Immature natural killer cell (primary cell): ENCODE measurements at regions not wholly inside any gene's neighbourhood (a gene's known extent, or its start where the extent isn't known, plus 50 kb on each side); places are given as distances from the start of the nearest gene placed in this dataset.

Experiments used
- DNase-seq, 3 donors: peaks; one replicate each; pipeline ENCODE4 v3.0.0; 2022; ENCODE audit warnings: mixed read lengths in 1 of 3
- H3K27ac Mint-ChIP-seq, 6 donors: one replicate each; pipeline ENCODE4 v1.8.0; 2020; ENCODE audit warnings: mixed read lengths in 6 of 6, mild to moderate bottlenecking in 5 of 6, inconsistent platforms in 4 of 6, moderate library complexity in 3 of 6
- H3K27me3 Mint-ChIP-seq, 3 donors: one replicate each; pipeline ENCODE4 v1.8.0; 2020 to 2021; ENCODE audit warnings: low read depth in 3 of 3, mild to moderate bottlenecking in 3 of 3, mixed read lengths in 3 of 3, moderate library complexity in 3 of 3, inconsistent platforms in 1 of 3
- H3K36me3 Mint-ChIP-seq, 3 donors: one replicate each; pipeline ENCODE4 v1.8.0; 2020; ENCODE audit warnings: mixed read lengths in 3 of 3, inconsistent platforms in 2 of 3, mild to moderate bottlenecking in 2 of 3
- H3K4me1 Mint-ChIP-seq, 2 donors: one replicate each; pipeline ENCODE4 v1.8.0; 2020; ENCODE audit warnings: inconsistent platforms in 2 of 2, mild to moderate bottlenecking in 2 of 2, mixed read lengths in 2 of 2, moderate library complexity in 1 of 2
- H3K4me3 Mint-ChIP-seq, 5 donors: one replicate each; pipeline ENCODE4 v1.8.0; 2020; ENCODE audit warnings: mild to moderate bottlenecking in 5 of 5, mixed read lengths in 5 of 5, inconsistent platforms in 3 of 5, moderate library complexity in 3 of 5
- H3K9me3 Mint-ChIP-seq, 6 donors: one replicate each; pipeline ENCODE4 v1.8.0; 2020; ENCODE audit warnings: mild to moderate bottlenecking in 6 of 6, mixed read lengths in 6 of 6, inconsistent platforms in 4 of 6, moderate library complexity in 3 of 6

- no peak for DNase-seq
- peaks cover 3 to 8% of the 10 kb centered on the region in 2 donors for H3K4me1 Mint-ChIP-seq
- H3K27ac Mint-ChIP-seq = no peak overlapping the region
- no peak overlapping the region for H3K4me3 Mint-ChIP-seq
- peaks cover 2 to 6% (median 4%) of the 10 kb centered on the region in 3 donors for H3K27me3 Mint-ChIP-seq
- no peaks in the 10 kb centered on the region for H3K9me3 Mint-ChIP-seq
- H3K36me3 Mint-ChIP-seq = no peaks in the 10 kb centered on the region
Observed at GRCh38 chr3:153079386-153079785, 82.6 kb upstream of the RAP2B start.

- Mint-ChIP-seq H3K36me3 (no peaks in the 10 kb centered on the region), H3K4me1 (peaks cover 3 to 8% of the 10 kb centered on the region in 2 donors), H3K9me3 (no peaks in the 10 kb centered on the region), H3K27me3 (peaks cover 3 to 6% (median 4%) of the 10 kb centered on the region in 3 donors), H3K4me3 (no peak overlapping the region), H3K27ac (no peak overlapping the region)
- no peak for DNase-seq
Observed at GRCh38 chr3:153080778-153081240, 81.2 kb upstream of the RAP2B start.

- H3K27ac Mint-ChIP-seq = no peak overlapping the region
- no peak for DNase-seq
- H3K4me3 Mint-ChIP-seq = no peak overlapping the region
- H3K36me3 Mint-ChIP-seq = no peaks in the 10 kb centered on the region
- peaks cover 3 to 8% of the 10 kb centered on the region in 2 donors for H3K4me1 Mint-ChIP-seq
- H3K27me3 Mint-ChIP-seq = peaks cover 3 to 6% (median 4%) of the 10 kb centered on the region in 3 donors
- H3K9me3 Mint-ChIP-seq = no peaks in the 10 kb centered on the region
Observed at GRCh38 chr3:153084431-153084830, 77.6 kb upstream of the RAP2B start.

- no peak for DNase-seq
- Mint-ChIP-seq H3K27ac (no peak overlapping the region), H3K4me3 (no peak overlapping the region), H3K9me3 (no peaks in the 10 kb centered on the region), H3K4me1 (peaks cover 0 to 7% of the 10 kb centered on the region in 2 donors), H3K36me3 (no peaks in the 10 kb centered on the region), H3K27me3 (peaks cover 1 to 4% (median 3%) of the 10 kb centered on the region in 3 donors)
Observed at GRCh38 chr3:153087595-153088566, 74.1 kb upstream of the RAP2B start.

- H3K36me3 Mint-ChIP-seq = no peaks in the 10 kb centered on the region
- no peaks in the 10 kb centered on the region for H3K9me3 Mint-ChIP-seq
- no peak for DNase-seq
- H3K27ac Mint-ChIP-seq = no peak overlapping the region
- peaks cover 0 to 1% (median 0%) of the 10 kb centered on the region in 3 donors for H3K27me3 Mint-ChIP-seq
- H3K4me1 Mint-ChIP-seq = peaks cover 0 to 7% of the 10 kb centered on the region in 2 donors
- no peak overlapping the region for H3K4me3 Mint-ChIP-seq
Observed at GRCh38 chr3:153089620-153090019, 72.4 kb upstream of the RAP2B start.

- H3K9me3 Mint-ChIP-seq = no peaks in the 10 kb centered on the region
- H3K4me1 Mint-ChIP-seq = peaks cover 0 to 7% of the 10 kb centered on the region in 2 donors
- no peaks in the 10 kb centered on the region for H3K36me3 Mint-ChIP-seq
- H3K4me3 Mint-ChIP-seq = no peak overlapping the region
- DNase-seq = no peak
- H3K27me3 Mint-ChIP-seq = no peaks in the 10 kb centered on the region
- H3K27ac Mint-ChIP-seq = peak overlapping the region in 1 of 6 donors; percentile 28
Observed at GRCh38 chr3:153090973-153091372, 71.1 kb upstream of the RAP2B start.

GRCh38 chr3:153093629-153094028 is 68.4 kb upstream of the RAP2B start:
- Mint-ChIP-seq H3K27me3 (peaks cover 0 to 1% (median 0%) of the 10 kb centered on the region in 3 donors), H3K4me1 (peaks cover 0 to 7% of the 10 kb centered on the region in 2 donors), H3K36me3 (no peaks in the 10 kb centered on the region), H3K4me3 (no peak overlapping the region), H3K27ac (no peak overlapping the region), H3K9me3 (no peaks in the 10 kb centered on the region)
- no peak for DNase-seq

GRCh38 chr3:153094386-153094785 is 67.6 kb upstream of the RAP2B start:
- Mint-ChIP-seq H3K27ac (no peak overlapping the region), H3K36me3 (no peaks in the 10 kb centered on the region), H3K4me3 (no peak overlapping the region), H3K9me3 (no peaks in the 10 kb centered on the region), H3K4me1 (peaks cover 0 to 7% of the 10 kb centered on the region in 2 donors), H3K27me3 (peaks cover 0 to 1% (median 0%) of the 10 kb centered on the region in 3 donors)
- DNase-seq = no peak

GRCh38 chr3:153095441-153095840 is 66.6 kb upstream of the RAP2B start:
- Mint-ChIP-seq H3K4me1 (peaks cover 0 to 7% of the 10 kb centered on the region in 2 donors), H3K4me3 (no peak overlapping the region), H3K27me3 (peaks cover 0 to 1% (median 0%) of the 10 kb centered on the region in 3 donors), H3K9me3 (no peaks in the 10 kb centered on the region), H3K27ac (no peak overlapping the region), H3K36me3 (no peaks in the 10 kb centered on the region)
- no peak for DNase-seq

GRCh38 chr3:153096731-153097131 is 65.3 kb upstream of the RAP2B start:
- H3K4me1 Mint-ChIP-seq = no peaks in the 10 kb centered on the region
- H3K9me3 Mint-ChIP-seq = no peaks in the 10 kb centered on the region
- H3K36me3 Mint-ChIP-seq = no peaks in the 10 kb centered on the region
- no peak overlapping the region for H3K27ac Mint-ChIP-seq
- DNase-seq = no peak
- H3K27me3 Mint-ChIP-seq = peaks cover 0 to 1% (median 0%) of the 10 kb centered on the region in 3 donors
- no peak overlapping the region for H3K4me3 Mint-ChIP-seq

- Mint-ChIP-seq H3K36me3 (no peaks in the 10 kb centered on the region), H3K27me3 (peaks cover 0 to 3% (median 0%) of the 10 kb centered on the region in 3 donors), H3K27ac (no peak overlapping the region), H3K4me1 (no peaks in the 10 kb centered on the region), H3K4me3 (no peak overlapping the region), H3K9me3 (no peaks in the 10 kb centered on the region)
- no peak for DNase-seq
Observed at GRCh38 chr3:153097213-153097612, 64.8 kb upstream of the RAP2B start.

GRCh38 chr3:153099131-153099530 is 62.9 kb upstream of the RAP2B start:
- H3K36me3 Mint-ChIP-seq = no peaks in the 10 kb centered on the region
- H3K27ac Mint-ChIP-seq = no peak overlapping the region
- H3K9me3 Mint-ChIP-seq = no peaks in the 10 kb centered on the region
- peaks cover 0 to 3% (median 0%) of the 10 kb centered on the region in 3 donors for H3K27me3 Mint-ChIP-seq
- DNase-seq = no peak
- no peak overlapping the region for H3K4me3 Mint-ChIP-seq
- no peaks in the 10 kb centered on the region for H3K4me1 Mint-ChIP-seq

- Mint-ChIP-seq H3K27me3 (peaks cover 0 to 1% (median 0%) of the 10 kb centered on the region in 3 donors), H3K36me3 (no peaks in the 10 kb centered on the region), H3K4me3 (no peak overlapping the region), H3K4me1 (no peaks in the 10 kb centered on the region), H3K27ac (no peak overlapping the region), H3K9me3 (no peaks in the 10 kb centered on the region)
- no peak for DNase-seq
Observed at GRCh38 chr3:153103406-153103945, 58.5 kb upstream of the RAP2B start.

GRCh38 chr3:153110041-153110440 is 52.0 kb upstream of the RAP2B start:
- H3K9me3 Mint-ChIP-seq = peaks cover 0 to 1% (median 0%) of the 10 kb centered on the region in 6 donors
- H3K4me3 Mint-ChIP-seq = no peak overlapping the region
- H3K4me1 Mint-ChIP-seq = no peaks in the 10 kb centered on the region
- no peak for DNase-seq
- H3K36me3 Mint-ChIP-seq = no peaks in the 10 kb centered on the region
- H3K27me3 Mint-ChIP-seq = peaks cover 0 to 5% (median 3%) of the 10 kb centered on the region in 3 donors
- no peak overlapping the region for H3K27ac Mint-ChIP-seq
